OCI-LY3 (cell line): ENCODE measurements at regions not wholly inside any gene's neighbourhood (a gene's known extent, or its start where the extent isn't known, plus 50 kb on each side); places are given as distances from the start of the nearest gene placed in this dataset.

Experiments used
- CTCF ChIP-seq: fragments of 200-600, 300-600 bp; sonication (generic); IDR thresholded peaks from 2 replicates; pipeline ENCODE4 v1.5.1; 2014; ENCODE audit warnings: antibody characterized with exemption, low read length, low read depth
- EZH2phosphoT487 ChIP-seq: fragments of 200-600 bp; shearing (Covaris generic); IDR thresholded peaks from 2 replicates; pipeline ENCODE4 v1.6.1; 2018; ENCODE audit warnings: antibody characterized with exemption, mixed run types, low read depth

- TF ChIP-seq CTCF (no peak), EZH2phosphoT487 (no peak)
These were observed 118.8 kb upstream of the ADAMTS19 start for GRCh38 chr5:129341306-129341705.
